Activated naive CD4-positive, alpha-beta T cell treated with anti-CD3 and anti-CD28 coated beads, Interleukin-2, amount 10 ng/mL, durations not matched to agents 7 days and 5 days (primary cell): ENCODE measurements at regions not wholly inside any gene's neighbourhood (a gene's known extent, or its start where the extent isn't known, plus 50 kb on each side); places are given as distances from the start of the nearest gene placed in this dataset.

Source experiments
- CTCF ChIA-PET: fragments of 350-600 bp; sonication (Branson Sonifier 250); formaldehyde crosslinking; loops from one replicate; lab custom pipeline; 2021; ENCODE audit warnings: antibody characterized with exemption; lab: Charles Lee
- DNase-seq: peaks from one replicate; pipeline ENCODE4 v3.0.0-alpha.2; 2020
- H3K27ac Mint-ChIP-seq: one replicate; pipeline ENCODE4 v1.8.0; 2021; ENCODE audit warnings: mild to moderate bottlenecking, moderate library complexity, mixed read lengths
- H3K27me3 Mint-ChIP-seq: one replicate; pipeline ENCODE4 v1.8.0; 2021; ENCODE audit warnings: mild to moderate bottlenecking, mixed read lengths
- H3K36me3 Mint-ChIP-seq: one replicate; pipeline ENCODE4 v1.8.0; 2021; ENCODE audit warnings: mixed read lengths
- H3K4me1 Mint-ChIP-seq: one replicate; pipeline ENCODE4 v1.8.0; 2021; ENCODE audit warnings: mixed read lengths
- H3K4me3 Mint-ChIP-seq: one replicate; pipeline ENCODE4 v1.8.0; 2021; ENCODE audit warnings: mild to moderate bottlenecking, moderate library complexity, mixed read lengths
- H3K9me3 Mint-ChIP-seq: one replicate; pipeline ENCODE4 v1.8.0; 2021; ENCODE audit warnings: mixed read lengths

GRCh38 chr2:129678751-129679150 lies 300.7 kb upstream of the RAB6C start:
- H3K36me3 Mint-ChIP-seq = no peaks in the 10 kb centered on the region
- no peak overlapping the region for H3K4me3 Mint-ChIP-seq
- CTCF ChIA-PET = no interaction called here
- H3K27ac Mint-ChIP-seq = no peak overlapping the region
- DNase-seq = no peak
- H3K4me1 Mint-ChIP-seq = no peaks in the 10 kb centered on the region
- no peaks in the 10 kb centered on the region for H3K9me3 Mint-ChIP-seq
- H3K27me3 Mint-ChIP-seq = no peaks in the 10 kb centered on the region

DNA sequence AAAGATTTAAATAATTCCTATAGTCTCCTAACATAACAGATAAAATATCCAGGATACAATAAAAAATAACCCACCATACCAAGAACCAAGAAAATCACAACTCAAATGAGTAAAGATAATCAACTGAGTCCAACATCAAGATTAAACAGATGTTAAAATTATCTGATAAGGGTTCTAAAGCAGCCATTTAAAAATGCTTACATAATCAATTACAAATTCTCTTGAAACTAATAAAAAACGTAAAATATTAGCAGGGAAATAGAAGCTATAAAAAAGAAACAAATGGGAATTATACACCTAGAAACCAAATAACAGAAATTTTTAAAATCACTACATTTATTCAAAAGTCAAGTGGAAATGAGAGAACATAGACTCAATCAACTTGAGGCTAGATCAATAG lies 297.7 kb upstream of the RAB6C start:
- Mint-ChIP-seq H3K36me3 (no peaks in the 10 kb centered on the region), H3K9me3 (no peaks in the 10 kb centered on the region), H3K27ac (no peak overlapping the region), H3K4me3 (no peak overlapping the region), H3K4me1 (no peaks in the 10 kb centered on the region), H3K27me3 (no peaks in the 10 kb centered on the region)
- no peak for DNase-seq
- CTCF ChIA-PET = no interaction called here

DNA sequence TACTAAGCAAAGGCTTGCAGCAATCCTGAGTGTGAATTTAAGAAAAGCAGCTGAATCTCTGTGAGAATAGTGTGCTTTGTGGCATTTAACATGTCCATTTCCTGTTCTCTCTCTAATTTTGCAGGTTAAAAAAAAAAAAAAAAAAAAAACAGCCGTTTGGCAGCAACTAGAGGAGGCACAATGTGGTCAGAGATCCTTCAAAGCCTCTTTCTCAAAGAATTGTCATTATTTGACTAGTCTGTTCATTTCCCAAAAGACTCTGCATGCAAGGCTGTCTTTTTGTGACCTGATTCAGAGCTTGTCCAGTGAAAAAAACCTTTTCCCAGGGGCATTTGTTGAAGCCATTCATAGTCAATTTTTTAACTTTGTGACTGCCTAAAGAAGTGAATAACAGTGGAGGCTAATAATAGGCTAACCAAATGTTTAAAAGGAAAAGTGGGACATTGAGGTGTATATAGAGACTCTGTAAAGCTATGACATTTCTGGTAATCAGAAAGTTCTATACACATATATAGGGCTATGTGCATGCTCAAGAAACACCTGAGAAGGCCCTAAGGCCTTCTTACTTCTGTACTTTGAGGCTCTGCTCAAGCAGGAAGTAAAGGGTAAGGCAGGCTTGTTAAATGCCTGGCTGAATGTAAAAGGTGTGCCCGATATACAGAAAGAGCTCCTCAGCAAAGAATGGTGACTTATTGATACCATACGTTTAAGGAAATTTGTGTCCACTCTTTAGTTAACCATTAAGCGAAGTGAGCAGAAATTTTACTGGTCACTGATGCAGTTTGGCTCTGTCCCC lies 289.6 kb upstream of the RAB6C start:
- no peak overlapping the region for H3K27ac Mint-ChIP-seq
- CTCF ChIA-PET = no interaction called here
- no peaks in the 10 kb centered on the region for H3K27me3 Mint-ChIP-seq
- no peak for DNase-seq
- no peaks in the 10 kb centered on the region for H3K4me1 Mint-ChIP-seq
- H3K36me3 Mint-ChIP-seq = no peaks in the 10 kb centered on the region
- H3K4me3 Mint-ChIP-seq = no peak overlapping the region
- H3K9me3 Mint-ChIP-seq = no peaks in the 10 kb centered on the region

GRCh38 chr2:129695496-129695895 lies 284.0 kb upstream of the RAB6C start:
- no peak overlapping the region for H3K27ac Mint-ChIP-seq
- DNase-seq = no peak
- CTCF ChIA-PET = no interaction called here
- H3K4me1 Mint-ChIP-seq = no peaks in the 10 kb centered on the region
- no peak overlapping the region for H3K4me3 Mint-ChIP-seq
- no peaks in the 10 kb centered on the region for H3K36me3 Mint-ChIP-seq
- H3K9me3 Mint-ChIP-seq = no peaks in the 10 kb centered on the region
- no peaks in the 10 kb centered on the region for H3K27me3 Mint-ChIP-seq

DNA sequence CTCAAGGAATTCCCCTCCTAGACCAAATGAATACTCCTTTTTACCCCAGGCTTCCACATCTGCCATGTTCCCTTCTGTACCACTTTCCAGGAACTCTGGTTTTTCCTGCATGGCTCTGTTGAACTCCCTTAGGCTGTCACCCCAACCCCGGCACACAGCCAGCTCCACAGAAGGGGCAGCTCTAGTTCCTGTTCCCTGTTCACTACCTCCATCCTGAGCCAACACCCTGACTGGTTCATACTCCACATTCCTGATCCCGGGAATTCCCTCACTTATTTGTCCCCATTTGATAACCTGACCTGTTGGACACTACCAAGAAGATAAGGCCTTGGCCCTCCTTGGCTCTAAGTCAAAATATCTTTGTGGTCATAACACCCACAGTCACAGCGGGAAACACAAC lies 280.9 kb upstream of the RAB6C start:
- Mint-ChIP-seq H3K36me3 (no peaks in the 10 kb centered on the region), H3K9me3 (no peaks in the 10 kb centered on the region), H3K27me3 (no peaks in the 10 kb centered on the region), H3K4me3 (no peak overlapping the region), H3K27ac (no peak overlapping the region), H3K4me1 (no peaks in the 10 kb centered on the region)
- no peak for DNase-seq
- CTCF ChIA-PET = no interaction called here

- Mint-ChIP-seq H3K9me3 (no peaks in the 10 kb centered on the region), H3K36me3 (no peaks in the 10 kb centered on the region), H3K27me3 (no peaks in the 10 kb centered on the region), H3K27ac (no peak overlapping the region), H3K4me1 (no peaks in the 10 kb centered on the region), H3K4me3 (no peak overlapping the region)
- DNase-seq = no peak
- CTCF ChIA-PET = no interaction called here
Observed at GRCh38 chr2:129699781-129700573, 279.5 kb upstream of the RAB6C start.

DNA sequence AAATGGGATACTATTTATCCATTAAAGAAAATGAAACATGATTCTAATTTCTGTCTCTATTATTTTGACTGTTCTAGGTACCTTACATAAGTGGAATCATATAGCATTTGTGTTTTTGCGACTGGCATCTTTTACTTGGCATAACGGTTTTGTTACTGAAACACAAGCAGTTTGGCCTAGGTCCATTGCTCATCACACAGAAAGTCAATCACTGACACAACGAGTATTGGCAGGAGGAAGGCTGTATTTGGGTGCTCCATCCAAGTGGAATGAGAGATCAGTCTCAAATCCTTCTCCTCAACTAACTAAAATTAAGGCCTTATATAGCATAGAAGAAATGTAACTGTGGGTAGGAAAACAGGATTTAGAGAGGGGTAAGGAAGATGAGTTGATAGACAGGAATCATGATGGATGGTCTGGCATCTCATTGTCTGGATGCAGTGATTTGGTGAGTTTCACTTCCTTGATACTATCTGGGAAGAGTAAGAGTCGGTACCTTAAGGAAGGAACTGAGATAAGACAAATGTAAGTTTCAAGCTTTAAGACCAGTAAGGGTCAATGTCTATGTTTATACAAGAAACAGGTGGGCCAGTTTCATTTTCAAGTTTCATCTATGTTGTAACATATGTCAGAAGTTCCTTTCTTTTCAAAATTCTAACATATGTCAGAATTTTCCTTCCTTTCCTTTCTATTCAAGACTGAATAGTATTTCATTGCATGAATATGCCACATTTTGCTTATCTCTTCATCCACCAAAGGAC lies 276.9 kb upstream of the RAB6C start:
- CTCF ChIA-PET = no interaction called here
- no peaks in the 10 kb centered on the region for H3K4me1 Mint-ChIP-seq
- no peak overlapping the region for H3K27ac Mint-ChIP-seq
- no peaks in the 10 kb centered on the region for H3K27me3 Mint-ChIP-seq
- H3K36me3 Mint-ChIP-seq = no peaks in the 10 kb centered on the region
- no peak overlapping the region for H3K4me3 Mint-ChIP-seq
- H3K9me3 Mint-ChIP-seq = no peaks in the 10 kb centered on the region
- DNase-seq = no peak

- Mint-ChIP-seq H3K4me1 (no peaks in the 10 kb centered on the region), H3K27me3 (no peaks in the 10 kb centered on the region)
Observed at GRCh38 chr2:129705085-129705484, 274.4 kb upstream of the RAB6C start.

GRCh38 chr2:129707800-129708199 lies 271.7 kb upstream of the RAB6C start:
- Mint-ChIP-seq H3K9me3 (no peaks in the 10 kb centered on the region), H3K4me3 (no peak overlapping the region), H3K36me3 (no peaks in the 10 kb centered on the region), H3K4me1 (no peaks in the 10 kb centered on the region), H3K27ac (no peak overlapping the region), H3K27me3 (no peaks in the 10 kb centered on the region)
- DNase-seq = no peak
- CTCF ChIA-PET = no interaction called here

More at GRCh38 chr2:129705085-129705484, 274.4 kb upstream of the RAB6C start:
- H3K27ac Mint-ChIP-seq = no peak overlapping the region
- CTCF ChIA-PET = no interaction called here
- no peaks in the 10 kb centered on the region for H3K9me3 Mint-ChIP-seq
- H3K4me3 Mint-ChIP-seq = no peak overlapping the region
- H3K36me3 Mint-ChIP-seq = no peaks in the 10 kb centered on the region
- no peak for DNase-seq

DNA sequence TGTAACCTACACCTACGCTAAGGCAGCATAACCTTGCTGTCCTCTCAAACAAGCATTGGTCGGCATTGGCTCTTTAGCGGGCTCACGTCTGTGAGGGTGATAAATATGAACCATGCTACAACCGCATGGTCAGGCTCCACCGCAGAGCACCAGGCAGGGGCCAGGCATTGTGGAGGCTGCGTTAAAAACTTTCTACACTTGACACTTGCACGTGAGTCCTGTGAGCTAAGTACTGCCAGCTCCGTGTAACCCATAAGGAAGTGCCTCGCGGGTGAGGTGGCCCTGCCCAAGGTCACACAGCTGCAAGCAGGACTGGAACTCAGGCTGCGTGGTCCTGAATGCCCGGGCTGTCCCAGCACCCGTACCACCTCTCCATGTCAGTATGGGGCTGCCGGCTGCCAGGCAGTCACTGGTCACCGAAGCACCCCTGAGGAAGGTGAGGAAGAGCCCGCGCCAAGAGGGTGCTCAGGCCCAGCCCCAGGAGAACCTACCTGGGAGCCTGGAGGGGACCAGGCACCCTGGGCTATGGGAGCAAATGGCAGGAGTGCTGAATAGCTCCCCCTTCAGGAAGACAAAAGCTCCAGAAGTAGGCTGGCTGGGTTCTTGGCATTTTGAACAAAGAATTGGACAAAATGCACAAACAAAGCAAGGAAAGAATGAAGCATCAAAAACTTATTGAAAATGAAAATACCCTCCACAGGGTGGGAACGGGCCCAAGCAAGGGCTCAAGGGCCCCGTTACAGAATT lies 271.1 kb upstream of the RAB6C start:
- CTCF ChIA-PET = no interaction called here
- Mint-ChIP-seq H3K9me3 (no peaks in the 10 kb centered on the region), H3K27ac (no peak overlapping the region), H3K4me1 (no peaks in the 10 kb centered on the region), H3K27me3 (no peaks in the 10 kb centered on the region), H3K36me3 (no peaks in the 10 kb centered on the region), H3K4me3 (no peak overlapping the region)
- no peak for DNase-seq

GRCh38 chr2:129709001-129709955 lies 270.2 kb upstream of the RAB6C start:
- Mint-ChIP-seq H3K27me3 (no peaks in the 10 kb centered on the region), H3K27ac (no peak overlapping the region), H3K9me3 (no peaks in the 10 kb centered on the region), H3K4me3 (no peak overlapping the region), H3K4me1 (no peaks in the 10 kb centered on the region), H3K36me3 (no peaks in the 10 kb centered on the region)
- DNase-seq = no peak
- CTCF ChIA-PET = no interaction called here

DNA sequence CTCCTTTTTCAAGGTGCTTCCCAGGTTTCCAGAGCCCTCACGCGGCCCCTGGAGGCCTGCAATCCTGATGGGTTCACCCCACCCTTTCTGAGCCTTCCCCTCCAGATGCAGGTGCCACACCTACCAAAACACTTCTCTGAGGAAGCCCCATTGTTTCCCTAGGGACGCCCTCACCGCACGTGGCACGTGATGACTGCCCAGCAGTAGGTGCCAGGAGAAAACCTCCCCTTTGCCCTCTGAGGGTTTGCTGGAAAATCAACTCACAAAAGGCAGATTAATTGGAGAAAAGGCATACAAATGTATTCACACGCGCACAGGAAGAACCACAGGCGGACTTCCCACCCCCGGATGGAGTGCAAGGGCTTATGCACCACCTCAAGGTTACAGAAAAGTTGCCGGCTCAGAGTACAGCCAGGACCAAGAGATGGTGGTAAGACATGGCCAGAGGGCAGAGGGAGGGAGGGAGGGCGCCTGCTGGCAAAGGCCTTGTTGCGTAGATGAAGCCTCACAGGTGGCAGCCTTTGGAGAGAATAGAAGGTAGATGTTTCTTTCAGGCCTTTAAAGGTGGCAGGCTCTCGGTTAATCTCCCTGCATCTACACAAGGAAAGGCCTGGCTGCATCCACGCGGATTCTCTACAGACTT lies 269.4 kb upstream of the RAB6C start:
- CTCF ChIA-PET = no interaction called here
- H3K4me3 Mint-ChIP-seq = no peak overlapping the region
- H3K27ac Mint-ChIP-seq = no peak overlapping the region
- no peaks in the 10 kb centered on the region for H3K9me3 Mint-ChIP-seq
- H3K4me1 Mint-ChIP-seq = no peaks in the 10 kb centered on the region
- H3K27me3 Mint-ChIP-seq = no peaks in the 10 kb centered on the region
- H3K36me3 Mint-ChIP-seq = no peaks in the 10 kb centered on the region
- DNase-seq = no peak
